HUES48 (cell line): ENCODE measurements at regions not wholly inside any gene's neighbourhood (a gene's known extent, or its start where the extent isn't known, plus 50 kb on each side); places are given as distances from the start of the nearest gene placed in this dataset.

Source experiments
- H3K27ac ChIP-seq: one replicate; pipeline ENCODE4 v1.7.0; 2013; ENCODE audit warnings: low read depth, low read length, inconsistent platforms
- H3K27me3 ChIP-seq: 2 replicates; pipeline ENCODE4 v1.6.1; 2013; ENCODE audit warnings: mild to moderate bottlenecking, low read length; ENCODE audit not compliant: control insufficient read depth, insufficient read depth
- H3K36me3 ChIP-seq: 2 replicates; pipeline ENCODE4 v1.6.1; 2013; ENCODE audit warnings: low read length; ENCODE audit not compliant: control insufficient read depth, insufficient read depth
- H3K4me1 ChIP-seq: 2 replicates; pipeline ENCODE4 v1.6.1; 2013; ENCODE audit warnings: mild to moderate bottlenecking, low read length; ENCODE audit not compliant: control insufficient read depth, insufficient read depth
- H3K4me3 ChIP-seq: 2 replicates; pipeline ENCODE4 v1.5.1; 2013; ENCODE audit warnings: mild to moderate bottlenecking, low read depth, low read length
- H3K9ac ChIP-seq: 2 replicates; pipeline ENCODE4 v1.6.1; 2013; ENCODE audit warnings: mild to moderate bottlenecking, low read depth, low read length, moderate library complexity
- H3K9me3 ChIP-seq: 2 replicates; pipeline ENCODE4 v1.6.1; 2013; ENCODE audit warnings: low read length; ENCODE audit not compliant: control insufficient read depth, insufficient read depth

DNA sequence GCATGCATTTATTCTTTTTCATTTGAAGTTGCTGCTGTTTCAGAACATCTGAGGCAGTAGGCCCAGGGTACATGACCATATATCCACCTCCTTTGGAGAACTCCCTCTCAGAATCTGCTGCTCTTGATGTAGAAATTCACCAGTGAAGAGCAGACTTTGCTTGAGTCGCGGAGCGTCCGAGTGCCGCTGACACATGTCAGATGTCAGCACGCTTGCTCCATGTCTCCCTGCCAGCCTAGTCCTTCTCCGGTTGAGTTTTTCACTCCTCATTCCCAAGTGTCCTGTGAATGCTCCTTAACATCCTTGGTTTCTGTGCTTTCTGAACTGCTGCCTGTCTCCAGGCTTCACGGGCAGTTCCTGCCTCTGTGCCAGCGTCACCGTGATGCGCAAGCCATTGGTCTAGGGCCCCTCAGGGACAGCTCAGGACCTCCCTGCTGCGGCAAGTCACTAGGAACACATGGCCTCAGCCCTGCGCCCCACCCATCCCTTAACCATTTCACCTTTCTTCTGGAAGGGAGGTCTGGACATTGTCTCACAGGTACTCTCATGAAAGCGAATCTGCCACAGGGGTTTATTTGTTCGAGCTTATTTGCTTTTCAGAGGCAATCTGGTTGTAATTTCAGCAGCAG, 93.1 kb upstream of the RBPJ start:
- Histone ChIP-seq H3K36me3 (no peaks in the 10 kb centered on the region), H3K4me1 (no peaks in the 10 kb centered on the region), H3K27me3 (no peaks in the 10 kb centered on the region), H3K9me3 (no peaks in the 10 kb centered on the region), H3K4me3 (no peak overlapping the region), H3K9ac (no peak overlapping the region), H3K27ac (no peak overlapping the region)

DNA sequence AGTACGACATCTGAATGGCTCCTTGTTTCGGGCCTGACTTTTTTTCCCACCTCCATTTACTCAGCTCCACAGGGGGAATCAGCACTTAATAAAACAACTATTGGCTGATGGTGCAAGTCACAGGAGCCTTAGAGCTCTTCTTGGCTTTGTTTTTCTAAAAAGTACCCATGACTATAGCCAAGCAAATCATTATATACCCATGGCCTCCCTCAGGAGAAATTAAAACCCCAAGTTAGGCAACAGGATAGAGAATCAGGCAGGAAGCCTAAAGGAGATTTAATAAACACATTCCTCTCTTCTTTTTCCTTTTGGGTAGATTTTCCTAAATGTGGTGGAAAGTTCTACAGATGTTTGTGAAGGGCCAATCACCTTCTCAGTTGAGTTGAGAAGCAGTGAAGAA, 91.9 kb upstream of the RBPJ start:
- Histone ChIP-seq H3K9me3 (no peaks in the 10 kb centered on the region), H3K9ac (no peak overlapping the region), H3K4me1 (no peaks in the 10 kb centered on the region), H3K27ac (no peak overlapping the region), H3K36me3 (no peaks in the 10 kb centered on the region), H3K4me3 (no peak overlapping the region), H3K27me3 (no peaks in the 10 kb centered on the region)

DNA sequence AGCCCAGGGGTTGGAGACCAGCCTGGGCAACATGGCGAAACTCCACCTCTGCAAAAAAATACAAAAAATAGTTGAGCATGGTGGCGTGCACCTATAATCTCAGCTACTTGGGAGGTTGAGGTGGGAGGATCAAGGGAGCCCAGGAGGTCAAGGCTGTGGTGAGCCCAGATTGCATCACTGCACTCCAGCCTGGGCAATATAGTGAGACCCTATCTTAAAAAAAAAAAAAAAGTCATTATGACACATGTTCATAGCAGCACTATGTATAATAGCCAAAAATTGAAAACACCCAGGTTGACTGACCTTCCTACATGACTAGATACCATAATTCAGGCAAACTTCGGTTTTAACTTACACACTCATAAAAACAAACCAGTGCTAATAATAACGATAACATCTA, 90.8 kb upstream of the RBPJ start:
- H3K9me3 ChIP-seq = no peaks in the 10 kb centered on the region
- no peaks in the 10 kb centered on the region for H3K36me3 ChIP-seq
- no peak overlapping the region for H3K27ac ChIP-seq
- H3K27me3 ChIP-seq = no peaks in the 10 kb centered on the region
- no peaks in the 10 kb centered on the region for H3K4me1 ChIP-seq
- no peak overlapping the region for H3K4me3 ChIP-seq
- no peak overlapping the region for H3K9ac ChIP-seq

DNA sequence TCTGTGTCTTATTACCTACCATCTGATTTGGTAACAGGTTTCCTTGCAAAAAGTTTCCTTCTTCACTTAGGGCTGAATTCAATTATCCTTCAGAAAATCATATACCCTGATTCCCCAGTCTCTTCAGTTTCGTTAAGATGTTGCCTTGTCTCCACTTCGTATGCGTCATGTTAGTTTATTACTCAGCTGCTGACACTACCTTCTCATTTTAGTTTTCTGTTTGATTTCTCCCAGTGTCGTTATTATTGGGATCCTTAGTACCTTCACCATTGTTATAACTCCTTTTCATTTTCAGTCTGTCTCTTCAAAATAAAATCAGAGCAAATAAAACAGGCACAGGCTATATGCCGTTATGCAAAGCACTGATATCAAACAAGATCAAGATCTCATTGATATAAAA, 87.5 kb upstream of the RBPJ start:
- no peaks in the 10 kb centered on the region for H3K27me3 ChIP-seq
- no peaks in the 10 kb centered on the region for H3K36me3 ChIP-seq
- peaks cover 3% of the 10 kb centered on the region for H3K4me1 ChIP-seq
- H3K9ac ChIP-seq = no peak overlapping the region
- no peak overlapping the region for H3K27ac ChIP-seq
- no peaks in the 10 kb centered on the region for H3K9me3 ChIP-seq
- no peak overlapping the region for H3K4me3 ChIP-seq

DNA sequence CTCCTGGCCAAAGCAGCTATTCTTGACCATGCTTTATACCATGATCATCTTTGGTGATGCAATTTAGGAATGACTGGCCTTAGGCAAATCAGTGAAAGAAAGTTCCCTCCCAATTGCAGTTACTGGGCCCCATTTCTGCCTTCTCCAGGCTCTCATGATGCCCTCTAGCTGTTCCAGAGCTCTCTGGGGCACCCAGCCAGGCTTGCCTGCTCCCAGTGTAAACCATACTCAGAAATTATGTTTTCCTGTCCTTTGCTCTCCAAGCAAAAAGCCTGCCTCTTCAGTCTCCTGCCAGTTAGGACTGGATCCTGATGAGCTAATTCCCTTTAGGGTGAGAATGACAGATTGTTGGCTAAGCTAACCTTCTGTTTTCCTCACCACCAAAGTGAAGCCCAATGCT, 85.3 kb upstream of the RBPJ start:
- Histone ChIP-seq H3K36me3 (no peaks in the 10 kb centered on the region), H3K27me3 (no peaks in the 10 kb centered on the region), H3K4me1 (peaks cover 24% of the 10 kb centered on the region), H3K9ac (no peak overlapping the region), H3K9me3 (no peaks in the 10 kb centered on the region), H3K27ac (no peak overlapping the region), H3K4me3 (no peak overlapping the region)

DNA sequence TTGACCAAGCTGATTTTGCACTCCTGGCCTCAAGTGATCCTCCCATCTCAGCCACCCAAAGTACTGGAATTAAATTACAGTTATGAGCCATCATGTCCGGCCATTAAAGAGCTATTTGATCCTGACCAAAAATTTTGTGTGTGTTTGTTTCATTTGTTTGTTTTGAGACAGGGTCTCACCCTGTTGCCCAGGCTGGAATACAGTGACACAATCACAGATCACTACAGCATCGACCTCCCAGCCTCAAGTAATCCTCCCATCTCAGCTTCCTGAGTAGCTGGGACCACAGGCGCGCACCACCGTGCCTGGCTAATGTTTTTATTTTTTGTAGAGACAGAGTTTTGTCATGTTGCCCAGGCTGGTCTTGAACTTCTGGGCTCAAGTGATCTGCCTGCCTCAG, 82.9 kb upstream of the RBPJ start:
- Histone ChIP-seq H3K27me3 (no peaks in the 10 kb centered on the region), H3K27ac (peak overlapping the region; percentile 81), H3K4me3 (no peak overlapping the region), H3K9me3 (no peaks in the 10 kb centered on the region), H3K36me3 (no peaks in the 10 kb centered on the region), H3K4me1 (peaks cover 24% of the 10 kb centered on the region), H3K9ac (no peak overlapping the region)

DNA sequence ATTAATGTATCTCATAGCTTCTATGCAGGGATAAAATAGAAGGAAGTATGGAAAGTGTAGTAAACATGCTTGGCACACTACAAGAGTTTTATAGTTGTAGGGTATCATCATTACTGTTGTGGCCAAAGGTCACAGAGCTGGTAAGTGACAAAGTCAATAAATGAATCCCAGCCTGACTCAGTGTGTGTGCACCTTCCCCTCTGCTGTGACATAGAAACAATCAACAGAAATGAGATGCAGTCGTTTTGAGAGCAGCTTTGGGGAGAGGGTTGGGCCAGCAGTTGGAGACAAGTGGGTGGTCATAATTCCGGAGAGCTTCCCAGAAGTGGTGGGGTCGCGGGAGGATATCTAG, 82.4 kb upstream of the RBPJ start:
- Histone ChIP-seq H3K36me3 (no peaks in the 10 kb centered on the region), H3K27ac (peak overlapping the region; percentile 81), H3K27me3 (no peaks in the 10 kb centered on the region), H3K9ac (0 out of 2 replicates have a peak overlapping the region, but pooled peaks have one; percentile 5), H3K4me3 (no peak overlapping the region), H3K9me3 (no peaks in the 10 kb centered on the region), H3K4me1 (peaks cover 24% of the 10 kb centered on the region)

DNA sequence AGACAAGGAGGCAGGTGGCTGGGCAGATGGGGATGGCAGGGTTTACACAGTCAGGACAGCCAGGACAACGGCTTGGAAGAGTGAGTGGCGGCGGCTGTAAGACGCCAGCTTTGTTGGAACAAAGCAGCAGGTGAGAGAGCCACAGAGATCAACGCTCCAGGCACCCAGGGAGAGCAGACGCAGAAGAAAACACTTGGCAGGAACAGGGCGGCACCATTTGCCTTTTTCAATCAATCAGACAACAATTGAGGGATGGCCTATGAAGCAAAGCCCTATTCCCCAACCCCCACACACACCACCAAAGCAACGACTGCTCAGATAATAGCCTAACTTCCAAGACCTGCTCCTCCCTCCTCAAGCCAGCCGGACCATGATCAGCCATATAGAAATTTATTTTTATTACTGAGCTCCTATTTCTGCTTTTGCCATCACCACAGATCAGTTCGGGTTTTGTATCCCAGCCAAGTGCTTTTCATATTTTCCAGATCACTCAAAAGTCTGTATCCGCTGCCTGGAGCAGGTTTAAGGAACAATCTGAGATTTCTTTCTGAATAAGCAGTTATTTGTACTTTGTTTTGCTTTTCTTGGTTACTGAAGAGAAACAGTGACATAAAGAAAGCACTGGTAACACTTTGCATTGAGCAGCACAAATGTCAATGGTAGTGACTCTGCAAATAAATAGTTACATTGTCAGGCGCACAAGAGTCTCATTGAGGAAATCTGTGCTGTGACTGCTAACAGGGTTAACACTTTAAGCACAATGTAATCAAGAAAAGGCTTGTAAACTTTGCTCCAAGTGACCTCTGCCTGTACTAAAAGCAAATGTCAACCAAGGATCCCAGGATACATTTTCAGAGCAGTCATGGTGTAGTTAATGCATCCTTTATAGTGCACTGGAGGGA, 81.8 kb upstream of the RBPJ start:
- H3K27me3 ChIP-seq = no peaks in the 10 kb centered on the region
- no peaks in the 10 kb centered on the region for H3K9me3 ChIP-seq
- no peaks in the 10 kb centered on the region for H3K36me3 ChIP-seq
- H3K4me3 ChIP-seq = no peak overlapping the region
- peaks cover 24% of the 10 kb centered on the region for H3K4me1 ChIP-seq
- H3K27ac ChIP-seq = peak overlapping the region; percentile 81
- H3K9ac ChIP-seq = peak overlapping the region; percentile 5; the same call in 1 of the 2 replicates

DNA sequence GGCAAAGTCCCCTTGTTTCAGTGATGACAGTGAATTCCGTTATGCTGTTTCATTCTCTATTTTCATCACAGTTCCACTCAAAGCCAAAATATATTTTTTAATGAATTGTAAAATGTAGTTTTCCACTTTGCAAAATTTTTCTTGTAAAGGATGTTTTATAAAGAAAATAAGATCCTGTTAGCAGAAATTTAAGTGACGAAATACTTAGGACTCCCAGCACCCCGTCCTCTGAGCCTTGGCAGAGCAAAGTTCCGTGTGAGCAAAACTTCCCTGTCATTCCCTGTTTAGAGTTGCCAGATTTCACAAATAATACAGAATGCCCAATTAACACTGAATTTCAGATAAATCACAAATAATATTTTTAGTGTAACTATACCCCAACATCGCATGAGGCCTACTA, 81.0 kb upstream of the RBPJ start:
- Histone ChIP-seq H3K4me1 (peaks cover 24% of the 10 kb centered on the region), H3K27ac (no peak overlapping the region), H3K36me3 (no peaks in the 10 kb centered on the region), H3K4me3 (no peak overlapping the region), H3K9me3 (no peaks in the 10 kb centered on the region), H3K27me3 (no peaks in the 10 kb centered on the region), H3K9ac (no peak overlapping the region)

DNA sequence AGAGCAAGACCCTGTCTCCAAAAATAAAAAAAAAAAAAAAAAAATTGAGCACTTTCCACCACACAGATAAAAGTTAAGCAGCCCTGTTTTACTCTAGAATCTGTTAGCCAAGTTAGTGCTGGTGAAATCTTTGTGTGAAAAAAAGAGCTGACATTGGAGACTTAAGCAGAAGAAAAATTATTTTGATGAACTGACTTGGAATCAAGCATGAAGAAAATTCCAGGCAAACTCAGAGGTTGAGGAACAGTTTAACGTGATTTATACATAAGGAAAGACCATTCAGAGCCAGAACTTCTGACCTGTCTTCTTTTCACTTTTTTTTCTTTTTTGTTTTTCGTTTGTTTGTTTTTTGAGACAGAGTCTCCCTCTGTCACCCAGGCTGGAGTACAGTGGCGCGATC, 79.6 kb upstream of the RBPJ start:
- Histone ChIP-seq H3K9me3 (no peaks in the 10 kb centered on the region), H3K27me3 (no peaks in the 10 kb centered on the region), H3K9ac (no peak overlapping the region)

DNA sequence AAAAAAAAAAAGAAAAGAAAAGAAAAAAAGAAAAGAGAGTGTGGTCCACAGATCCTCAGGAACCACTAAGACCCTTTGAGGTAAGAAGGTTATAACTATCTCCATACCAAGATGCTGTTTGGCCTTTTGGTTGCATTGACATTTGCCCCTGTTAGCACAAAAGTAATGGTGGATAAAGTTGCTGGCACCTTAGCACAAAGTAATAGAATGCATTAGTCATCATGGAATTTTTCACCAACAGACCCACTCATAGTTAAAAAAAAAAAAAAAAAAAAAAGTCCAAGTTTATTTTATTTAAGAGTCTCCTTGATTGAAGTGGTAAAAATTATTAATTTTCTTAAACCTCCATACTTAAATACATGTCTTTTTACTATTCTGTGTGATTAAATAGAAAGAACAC, 78.4 kb upstream of the RBPJ start:
- peaks cover 24% of the 10 kb centered on the region for H3K4me1 ChIP-seq
- no peak overlapping the region for H3K27ac ChIP-seq
- no peak overlapping the region for H3K9ac ChIP-seq
- H3K9me3 ChIP-seq = no peaks in the 10 kb centered on the region
- no peaks in the 10 kb centered on the region for H3K36me3 ChIP-seq
- H3K4me3 ChIP-seq = no peak overlapping the region
- no peaks in the 10 kb centered on the region for H3K27me3 ChIP-seq

More for the DNA sequence above, 79.6 kb upstream of the RBPJ start:
- Histone ChIP-seq H3K4me1 (peaks cover 24% of the 10 kb centered on the region), H3K36me3 (no peaks in the 10 kb centered on the region), H3K27ac (no peak overlapping the region), H3K4me3 (no peak overlapping the region)
